HS-5 (cell line): ENCODE measurements at regions not wholly inside any gene's neighbourhood (a gene's known extent, or its start where the extent isn't known, plus 50 kb on each side); places are given as distances from the start of the nearest gene placed in this dataset.
A peak's percentile ranks its signal among the peaks of the same experiment; 100 is the strongest.
"Not testable (repeated sequence)": the region's sequence is repeated elsewhere in the genome, so short reads cannot be mapped to it uniquely, and the experiment has no call there.

ENCODE experiments used
- DNase-seq: peaks from one replicate; pipeline ENCODE4 v3.0.0-alpha.2; 2012; ENCODE audit warnings: low read depth

GRCh38 chr9:714675-715074 lies 126.8 kb upstream of the DMRT1 start:
- DNase-seq: no peak

- no peak for DNase-seq
These were observed 126.2 kb upstream of the DMRT1 start for GRCh38 chr9:715300-715699.

GRCh38 chr9:715743-716400 lies 125.6 kb upstream of the DMRT1 start:
- DNase-seq: no peak

GRCh38 chr9:717722-718121 lies 123.8 kb upstream of the DMRT1 start:
- no peak for DNase-seq

- DNase-seq: no peak
These were observed 121.1 kb upstream of the DMRT1 start for GRCh38 chr9:720239-720881.

- no peak for DNase-seq
These were observed 119.0 kb upstream of the DMRT1 start for GRCh38 chr9:722388-722980.

- not testable (repeated sequence) for DNase-seq
These were observed 117.0 kb upstream of the DMRT1 start for GRCh38 chr9:724461-724860.

GRCh38 chr9:726005-726404 lies 115.5 kb upstream of the DMRT1 start:
- DNase-seq: no peak

- no peak for DNase-seq
These were observed 113.7 kb upstream of the DMRT1 start for GRCh38 chr9:727767-728166.

- DNase-seq: no peak
These were observed 113.0 kb upstream of the DMRT1 start for GRCh38 chr9:728535-728934.

GRCh38 chr9:731474-731873 lies 110.0 kb upstream of the DMRT1 start:
- DNase-seq: no peak

- peak; percentile 87 for DNase-seq
These were observed 106.5 kb upstream of the DMRT1 start for GRCh38 chr9:734831-735511.

- no peak for DNase-seq
These were observed 103.9 kb upstream of the DMRT1 start for GRCh38 chr9:737400-738120.

GRCh38 chr9:738209-738915 lies 103.1 kb upstream of the DMRT1 start:
- DNase-seq: peak; percentile 90

- no peak for DNase-seq
These were observed 102.1 kb upstream of the DMRT1 start for GRCh38 chr9:739362-739761.

- DNase-seq: no peak
These were observed 101.3 kb upstream of the DMRT1 start for GRCh38 chr9:740221-740620.

GRCh38 chr9:742104-742503 lies 99.4 kb upstream of the DMRT1 start:
- DNase-seq: no peak

GRCh38 chr9:742914-743589 lies 98.4 kb upstream of the DMRT1 start:
- DNase-seq: no peak

- DNase-seq: no peak
These were observed 97.3 kb upstream of the DMRT1 start for GRCh38 chr9:744046-744712.

- no peak for DNase-seq
These were observed 96.6 kb upstream of the DMRT1 start for GRCh38 chr9:744790-745484.
